ENCODE measurements at regions not wholly inside any gene's neighbourhood (a gene's known extent, or its start where the extent isn't known, plus 50 kb on each side); places are given as distances from the start of the nearest gene placed in this dataset.

GRCh38 chr1:192442736-192443135 lies 125.9 kb downstream of the RGS21 start:
- TF ChIP-seq CTCF (tag by site-specific recombination; IDR thresholded peaks at IDR 0.05): no peak
- no peak for TF ChIP-seq PRDM10 (tag by site-specific recombination; IDR thresholded peaks at IDR 0.05)
- no peak for TF ChIP-seq ZBTB8A (tag by site-specific recombination; IDR thresholded peaks at IDR 0.05)
- no peak for TF ChIP-seq ZNF416 (tag by site-specific recombination; IDR thresholded peaks at IDR 0.05)
